ENCODE measurements at regions not wholly inside any gene's neighbourhood (a gene's known extent, or its start where the extent isn't known, plus 50 kb on each side); places are given as distances from the start of the nearest gene placed in this dataset.

GRCh38 chr10:108775911-108776475, 1147.3 kb downstream of the XPNPEP1 start:
- H3K23ac ChIP-seq (ENCODE audit: insufficient read length), result no peak overlapping the region
- H3K27ac ChIP-seq (ENCODE audit: low read depth, low read length), result no peak overlapping the region
- no peak overlapping the region for H3K18ac ChIP-seq (ENCODE audit: extremely low read depth, low read length)
- FAIRE-seq, result no peak
- no peak overlapping the region for H3K4me2 ChIP-seq (ENCODE audit: insufficient read depth in 1 of 2, low read depth in 2 of 2, low read length in 2 of 2)
- ChIA-PET POLR2A (ENCODE audit: partially characterized antibody) (no interaction called here), CTCF (ENCODE audit: partially characterized antibody) (no interaction called here)
- no peak overlapping the region for H4K8ac ChIP-seq (ENCODE audit: extremely low read depth, insufficient read depth, low read length)
- no peak overlapping the region for H2BK20ac ChIP-seq (ENCODE audit: low read length)
- H3K9me3 ChIP-seq (ENCODE audit: insufficient read depth in 2 of 2, low read depth in 1 of 2, low read length in 1 of 2), result no peaks in the 10 kb centered on the region
- no peak overlapping the region for H2BK120ac ChIP-seq (replicated peaks; ENCODE audit: low read depth, low read length)
- H3K36me3 ChIP-seq (ENCODE audit: control insufficient read depth in 2 of 4, insufficient read depth in 4 of 4, low read length in 3 of 4), result no peaks in the 10 kb centered on the region
- no peaks in the 10 kb centered on the region for H3K4me1 ChIP-seq (replicated peaks in 1 of 4; ENCODE audit: control insufficient read depth in 3 of 4, insufficient read depth in 4 of 4, low read length in 3 of 4)
- H3K56ac ChIP-seq (replicated peaks; ENCODE audit: insufficient read length, low read depth, low read length), result no peak overlapping the region
- no peak overlapping the region for H3K14ac ChIP-seq (ENCODE audit: insufficient read length)
- no peak for TF ChIP-seq BACH1 (IDR thresholded peaks at IDR 0.05; ENCODE audit: low read length)
- no peak for TF ChIP-seq SIRT6 (IDR thresholded peaks at IDR 0.05; ENCODE audit: low read length)
- no peak for TF ChIP-seq CREB1 (IDR thresholded peaks at IDR 0.05)
- no peak overlapping the region for H3K9ac ChIP-seq (replicated peaks in 1 of 4; ENCODE audit: extremely low read depth in 1 of 4, low read depth in 3 of 4, low read length in 3 of 4)
- no peaks in the 10 kb centered on the region for H3K79me1 ChIP-seq (ENCODE audit: low read depth, low read length)
- no peaks in the 10 kb centered on the region for H3K79me2 ChIP-seq (ENCODE audit: control insufficient read depth in 1 of 2, insufficient read depth in 2 of 2, low read length in 2 of 2)
- H4K5ac ChIP-seq (ENCODE audit: insufficient read length, low read depth, low read length), result no peak overlapping the region
- 96% methylated on average over 3 of the region's 3 CpGs; no CpG with 5 or more reads in 1 of the 2 experiments for WGBS, 2 experiments (ENCODE audit: extremely low coverage in 1 of 2, insufficient coverage in 1 of 2, insufficient read length in 1 of 2, insufficient replicate concordance in 2 of 2, low coverage in 1 of 2, low lambda C conversion rate in 2 of 2, missing lambda C conversion rate in 1 of 2)
- H2AK5ac ChIP-seq (ENCODE audit: low read depth, low read length), result no peak overlapping the region
- no peaks in the 10 kb centered on the region for H3K23me2 ChIP-seq (ENCODE audit: low read depth, low read length)
- no peak overlapping the region for H2BK12ac ChIP-seq (ENCODE audit: low read depth, low read length)
- no peak overlapping the region for H4K91ac ChIP-seq (replicated peaks; ENCODE audit: insufficient read length, low read length)
- H3K4me3 ChIP-seq (ENCODE audit: extremely low read depth in 1 of 4, insufficient read depth in 2 of 4, low read depth in 3 of 4, low read length in 4 of 4), result no peak overlapping the region
- H4K20me1 ChIP-seq (replicated peaks in 1 of 2; ENCODE audit: control insufficient read depth in 1 of 2, insufficient read depth in 2 of 2, low read length in 2 of 2), result no peaks in the 10 kb centered on the region
- H2AFZ ChIP-seq (ENCODE audit: low read length), result no peak overlapping the region
- no peak overlapping the region for H3K4ac ChIP-seq (replicated peaks; ENCODE audit: insufficient read length, low read depth, low read length)
- no peaks in the 10 kb centered on the region for H3K27me3 ChIP-seq (replicated peaks in 1 of 4; ENCODE audit: control insufficient read depth in 3 of 4, extremely low read depth in 1 of 4, insufficient read depth in 3 of 4, low read length in 3 of 4)
- no peak overlapping the region for H2BK5ac ChIP-seq (ENCODE audit: low read depth, low read length)
- no peak for DNase-seq (ENCODE audit: low read depth in 1 of 2, low spot score in 2 of 2)
- no peak overlapping the region for H2BK15ac ChIP-seq (ENCODE audit: low read length)
